ENCODE measurements at regions not wholly inside any gene's neighbourhood (a gene's known extent, or its start where the extent isn't known, plus 50 kb on each side); places are given as distances from the start of the nearest gene placed in this dataset.

DNA sequence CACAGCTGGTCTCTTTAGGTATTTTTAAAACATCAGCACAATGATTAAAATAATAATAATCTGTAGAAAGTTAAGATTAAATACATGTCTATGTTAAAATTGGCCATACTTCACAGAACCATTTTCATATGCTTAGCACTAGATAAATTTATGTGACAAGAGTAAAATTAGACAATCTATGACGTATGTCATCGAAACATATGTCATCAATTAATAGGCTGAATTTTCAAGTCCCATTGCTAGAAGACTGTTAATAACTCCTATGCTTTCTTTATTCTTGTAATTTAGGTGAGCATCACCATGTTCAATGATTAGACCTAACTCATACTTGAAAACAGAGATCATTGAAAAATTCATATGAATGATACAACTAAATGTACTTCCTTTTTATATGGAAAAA is 593.3 kb upstream of the KCNMB2 start:
- Histone ChIP-seq H3K4me1 (no peaks in the 10 kb centered on the region), H3K9me3 (no peaks in the 10 kb centered on the region), H3K27me3 (no peaks in the 10 kb centered on the region), H3K36me3 (no peaks in the 10 kb centered on the region), H3K27ac (replicated peaks in 1 of 4) (no peak overlapping the region), H3K4me3 (no peak overlapping the region)
- WGBS = 98% methylated on average over 2 of the region's 2 CpGs
- intact Hi-C loops (cut with DNase I) = no loop called here
- no peak for DNase-seq (ENCODE audit: extremely low spot score)
- TF ChIP-seq POLR2AphosphoS5 (IDR thresholded peaks at IDR 0.05) (no peak), POLR2A (IDR thresholded peaks at IDR 0.05; ENCODE audit: low read depth) (no peak), EP300 (IDR thresholded peaks at IDR 0.05) (no peak)
- TF ChIP-seq, protein P1, sequence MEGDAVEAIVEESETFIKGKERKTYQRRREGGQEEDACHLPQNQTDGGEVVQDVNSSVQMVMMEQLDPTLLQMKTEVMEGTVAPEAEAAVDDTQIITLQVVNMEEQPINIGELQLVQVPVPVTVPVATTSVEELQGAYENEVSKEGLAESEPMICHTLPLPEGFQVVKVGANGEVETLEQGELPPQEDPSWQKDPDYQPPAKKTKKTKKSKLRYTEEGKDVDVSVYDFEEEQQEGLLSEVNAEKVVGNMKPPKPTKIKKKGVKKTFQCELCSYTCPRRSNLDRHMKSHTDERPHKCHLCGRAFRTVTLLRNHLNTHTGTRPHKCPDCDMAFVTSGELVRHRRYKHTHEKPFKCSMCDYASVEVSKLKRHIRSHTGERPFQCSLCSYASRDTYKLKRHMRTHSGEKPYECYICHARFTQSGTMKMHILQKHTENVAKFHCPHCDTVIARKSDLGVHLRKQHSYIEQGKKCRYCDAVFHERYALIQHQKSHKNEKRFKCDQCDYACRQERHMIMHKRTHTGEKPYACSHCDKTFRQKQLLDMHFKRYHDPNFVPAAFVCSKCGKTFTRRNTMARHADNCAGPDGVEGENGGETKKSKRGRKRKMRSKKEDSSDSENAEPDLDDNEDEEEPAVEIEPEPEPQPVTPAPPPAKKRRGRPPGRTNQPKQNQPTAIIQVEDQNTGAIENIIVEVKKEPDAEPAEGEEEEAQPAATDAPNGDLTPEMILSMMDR (IDR thresholded peaks at IDR 0.05) = no peak

DNA sequence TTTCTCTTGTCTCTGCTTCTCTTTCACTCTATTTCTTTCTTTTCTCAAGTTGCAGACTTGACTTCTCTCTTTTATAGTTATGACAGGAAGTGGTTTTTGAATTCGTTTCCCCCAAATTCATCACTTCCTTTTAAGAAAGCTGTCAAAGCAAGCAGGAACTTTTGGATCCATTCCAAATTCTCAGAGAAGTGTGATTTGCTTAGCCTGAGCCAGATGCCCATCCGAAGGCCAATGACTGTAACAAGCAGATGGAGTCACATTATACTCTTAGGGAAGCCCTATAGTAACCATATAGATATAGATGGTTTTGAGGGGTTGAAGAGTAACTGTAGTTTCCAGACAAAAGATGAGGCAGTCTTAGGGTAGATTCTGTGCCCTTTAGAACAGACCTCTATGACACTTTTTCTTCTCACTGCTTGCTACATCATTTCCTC is 592.0 kb upstream of the KCNMB2 start:
- H3K36me3 ChIP-seq = no peaks in the 10 kb centered on the region
- intact Hi-C loops (cut with DNase I) = no loop called here
- H3K27me3 ChIP-seq = no peaks in the 10 kb centered on the region
- 66% methylated on average over 2 of the region's 2 CpGs for WGBS
- no peaks in the 10 kb centered on the region for H3K9me3 ChIP-seq
- no peak overlapping the region for H3K4me3 ChIP-seq
- no peak overlapping the region for H3K27ac ChIP-seq (replicated peaks in 1 of 4)
- TF ChIP-seq EP300 (IDR thresholded peaks at IDR 0.05) (no peak), POLR2AphosphoS5 (IDR thresholded peaks at IDR 0.05) (no peak), POLR2A (IDR thresholded peaks at IDR 0.05; ENCODE audit: low read depth) (no peak)
- H3K4me1 ChIP-seq = no peaks in the 10 kb centered on the region
- DNase-seq (ENCODE audit: extremely low spot score) = no peak

DNA sequence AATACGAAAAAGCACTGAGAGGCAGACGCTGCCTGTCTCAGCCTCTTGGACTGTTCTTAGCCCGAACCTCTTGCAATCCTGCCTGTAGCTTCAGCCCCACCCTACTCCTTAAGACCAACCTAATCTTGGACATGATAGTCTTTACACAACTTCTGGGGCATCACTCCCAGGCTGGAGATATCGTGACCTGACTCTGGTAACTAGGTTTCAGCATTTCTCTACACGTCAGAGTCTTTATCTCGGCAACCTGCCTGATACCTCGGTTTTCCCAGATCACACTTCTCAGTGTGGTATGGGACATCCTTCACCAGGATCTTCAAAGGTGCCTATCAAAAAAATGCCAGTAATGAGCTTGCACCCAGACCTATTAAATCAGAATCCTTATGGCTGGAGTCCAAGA is 590.2 kb upstream of the KCNMB2 start:
- Histone ChIP-seq H3K27ac (replicated peaks in 1 of 4) (no peak overlapping the region), H3K27me3 (no peaks in the 10 kb centered on the region), H3K4me1 (no peaks in the 10 kb centered on the region), H3K4me3 (no peak overlapping the region), H3K36me3 (no peaks in the 10 kb centered on the region), H3K9me3 (no peaks in the 10 kb centered on the region)
- no peak for TF ChIP-seq POLR2A (IDR thresholded peaks at IDR 0.05; ENCODE audit: low read depth)
- TF ChIP-seq, protein P1 (IDR thresholded peaks at IDR 0.05) = no peak
- TF ChIP-seq EP300 (IDR thresholded peaks at IDR 0.05) = no peak
- TF ChIP-seq POLR2AphosphoS5 (IDR thresholded peaks at IDR 0.05) = no peak
- intact Hi-C loops (cut with DNase I) = no loop called here
- DNase-seq (ENCODE audit: extremely low spot score) = no peak
- 94% methylated on average over 7 of the region's 7 CpGs for WGBS

DNA sequence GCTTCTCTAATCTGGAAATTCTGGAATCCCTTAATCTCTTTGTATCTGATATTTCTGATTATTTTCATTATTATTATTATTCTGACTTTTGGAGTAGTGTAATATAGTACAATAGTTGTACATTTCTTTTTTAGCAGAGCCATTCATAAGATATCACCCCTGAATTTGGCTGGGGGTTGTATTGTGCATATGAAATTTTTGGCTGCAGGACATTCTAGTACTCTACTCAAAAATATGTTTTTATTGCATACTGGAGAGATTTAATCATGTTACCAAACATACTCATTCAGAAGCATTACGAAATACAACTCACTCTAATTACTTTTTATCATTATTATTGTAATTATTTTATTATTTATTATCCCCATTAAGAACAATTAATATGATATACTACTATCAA is 589.7 kb upstream of the KCNMB2 start:
- H3K4me3 ChIP-seq = no peak overlapping the region
- H3K4me1 ChIP-seq = no peaks in the 10 kb centered on the region
- 84% methylated on average over 1 of the region's 1 CpG for WGBS
- no peak overlapping the region for H3K27ac ChIP-seq (replicated peaks in 1 of 4)
- intact Hi-C loops (cut with DNase I) = no loop called here
- DNase-seq (ENCODE audit: extremely low spot score) = no peak
- H3K27me3 ChIP-seq = no peaks in the 10 kb centered on the region
- H3K36me3 ChIP-seq = no peaks in the 10 kb centered on the region
- TF ChIP-seq EP300 (IDR thresholded peaks at IDR 0.05) = no peak
- TF ChIP-seq POLR2A (IDR thresholded peaks at IDR 0.05; ENCODE audit: low read depth) = no peak
- no peak for TF ChIP-seq POLR2AphosphoS5 (IDR thresholded peaks at IDR 0.05)
- TF ChIP-seq, protein P1 (IDR thresholded peaks at IDR 0.05) = no peak
- no peaks in the 10 kb centered on the region for H3K9me3 ChIP-seq

DNA sequence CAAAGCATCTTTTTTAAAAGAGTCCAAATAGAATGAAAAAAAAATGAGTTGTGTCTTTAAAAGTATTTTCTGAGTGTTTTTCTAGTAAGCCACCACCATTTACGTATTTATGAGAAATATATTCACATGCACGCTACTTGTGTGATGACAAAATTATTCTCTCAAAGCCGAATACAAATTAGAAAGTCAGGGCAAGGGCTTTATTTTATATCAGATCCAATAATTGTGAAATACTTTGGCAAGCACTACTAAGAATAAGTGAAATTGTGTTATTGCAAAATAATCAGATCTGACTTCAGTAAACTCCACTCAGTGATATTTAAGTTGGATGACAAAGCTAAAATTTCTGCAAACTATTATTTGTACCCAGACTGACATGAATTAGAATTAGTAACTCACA is 589.3 kb upstream of the KCNMB2 start:
- H3K4me1 ChIP-seq = no peaks in the 10 kb centered on the region
- TF ChIP-seq EP300 (IDR thresholded peaks at IDR 0.05) (no peak), POLR2A (IDR thresholded peaks at IDR 0.05; ENCODE audit: low read depth) (no peak), POLR2AphosphoS5 (IDR thresholded peaks at IDR 0.05) (no peak)
- TF ChIP-seq, protein P1 (IDR thresholded peaks at IDR 0.05) = no peak
- H3K36me3 ChIP-seq = no peaks in the 10 kb centered on the region
- DNase-seq (ENCODE audit: extremely low spot score) = no peak
- H3K4me3 ChIP-seq = no peak overlapping the region
- WGBS = 78% methylated on average over 3 of the region's 3 CpGs
- intact Hi-C loops (cut with DNase I) = no loop called here
- no peak overlapping the region for H3K27ac ChIP-seq (replicated peaks in 1 of 4)
- H3K9me3 ChIP-seq = no peaks in the 10 kb centered on the region
- no peaks in the 10 kb centered on the region for H3K27me3 ChIP-seq
